ENCODE measurements at regions not wholly inside any gene's neighbourhood (a gene's known extent, or its start where the extent isn't known, plus 50 kb on each side); places are given as distances from the start of the nearest gene placed in this dataset.

DNA sequence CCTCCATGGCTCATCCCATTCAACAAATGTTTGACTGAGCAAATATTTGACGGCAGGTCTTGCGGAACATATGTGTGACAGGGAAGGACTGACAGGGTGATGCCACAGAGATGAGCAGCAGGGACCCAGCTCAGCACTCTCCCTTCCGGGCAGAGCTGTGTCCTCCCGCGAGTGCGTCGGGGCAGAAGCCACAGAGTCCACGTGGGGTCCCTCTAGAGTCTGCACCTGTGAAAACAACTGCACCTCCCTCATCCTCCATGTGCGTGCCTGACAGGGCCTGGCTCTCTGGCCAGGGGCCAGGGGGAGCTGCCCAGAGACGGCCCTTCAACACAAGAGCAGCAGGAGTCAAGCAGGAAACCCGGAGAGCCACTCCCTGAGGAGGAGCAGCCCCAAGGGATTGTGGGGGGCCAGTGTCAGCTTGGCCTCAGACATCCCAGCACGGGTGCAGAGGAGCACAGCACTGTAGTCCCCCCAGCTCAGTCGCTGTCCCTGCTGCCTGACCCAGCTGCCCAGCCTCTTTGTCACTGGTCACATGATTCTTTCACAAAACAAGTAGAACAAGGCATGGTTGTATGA lies 83.6 kb upstream of the TMEM72 start:
- Histone ChIP-seq H3K4me2 (no peak overlapping the region), H3K4me1 (ENCODE audit: insufficient read depth) (no peaks in the 10 kb centered on the region), H3K27me3 (no peaks in the 10 kb centered on the region), H3K9me3 (ENCODE audit: low read depth) (no peaks in the 10 kb centered on the region), H3K36me3 (replicated peaks; ENCODE audit: insufficient read depth, low read depth) (no peaks in the 10 kb centered on the region), H3K79me2 (no peaks in the 10 kb centered on the region), H3K27ac (no peak overlapping the region), H4K20me1 (ENCODE audit: insufficient read depth, poor library complexity, severe bottlenecking) (no peaks in the 10 kb centered on the region), H3K4me3 (no peak overlapping the region), H2AFZ (no peak overlapping the region), H3K9me2 (replicated peaks; ENCODE audit: insufficient read depth) (no peaks in the 10 kb centered on the region)
- WGBS (ENCODE audit: low lambda C conversion rate, missing lambda C conversion rate) = 88% methylated on average over 13 of the region's 13 CpGs
- DNase-seq (ENCODE audit: low spot score) = no peak
- no peak for TF ChIP-seq EZH2phosphoT487 (IDR thresholded peaks at IDR 0.05; ENCODE audit: low read depth, severe bottlenecking, unreplicated experiment)
- no peak for TF ChIP-seq EZH2 (IDR thresholded peaks at IDR 0.05; ENCODE audit: borderline replicate concordance)
- TF ChIP-seq, protein P1, sequence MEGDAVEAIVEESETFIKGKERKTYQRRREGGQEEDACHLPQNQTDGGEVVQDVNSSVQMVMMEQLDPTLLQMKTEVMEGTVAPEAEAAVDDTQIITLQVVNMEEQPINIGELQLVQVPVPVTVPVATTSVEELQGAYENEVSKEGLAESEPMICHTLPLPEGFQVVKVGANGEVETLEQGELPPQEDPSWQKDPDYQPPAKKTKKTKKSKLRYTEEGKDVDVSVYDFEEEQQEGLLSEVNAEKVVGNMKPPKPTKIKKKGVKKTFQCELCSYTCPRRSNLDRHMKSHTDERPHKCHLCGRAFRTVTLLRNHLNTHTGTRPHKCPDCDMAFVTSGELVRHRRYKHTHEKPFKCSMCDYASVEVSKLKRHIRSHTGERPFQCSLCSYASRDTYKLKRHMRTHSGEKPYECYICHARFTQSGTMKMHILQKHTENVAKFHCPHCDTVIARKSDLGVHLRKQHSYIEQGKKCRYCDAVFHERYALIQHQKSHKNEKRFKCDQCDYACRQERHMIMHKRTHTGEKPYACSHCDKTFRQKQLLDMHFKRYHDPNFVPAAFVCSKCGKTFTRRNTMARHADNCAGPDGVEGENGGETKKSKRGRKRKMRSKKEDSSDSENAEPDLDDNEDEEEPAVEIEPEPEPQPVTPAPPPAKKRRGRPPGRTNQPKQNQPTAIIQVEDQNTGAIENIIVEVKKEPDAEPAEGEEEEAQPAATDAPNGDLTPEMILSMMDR (IDR thresholded peaks at IDR 0.05; ENCODE audit: poor library complexity) = no peak

DNA sequence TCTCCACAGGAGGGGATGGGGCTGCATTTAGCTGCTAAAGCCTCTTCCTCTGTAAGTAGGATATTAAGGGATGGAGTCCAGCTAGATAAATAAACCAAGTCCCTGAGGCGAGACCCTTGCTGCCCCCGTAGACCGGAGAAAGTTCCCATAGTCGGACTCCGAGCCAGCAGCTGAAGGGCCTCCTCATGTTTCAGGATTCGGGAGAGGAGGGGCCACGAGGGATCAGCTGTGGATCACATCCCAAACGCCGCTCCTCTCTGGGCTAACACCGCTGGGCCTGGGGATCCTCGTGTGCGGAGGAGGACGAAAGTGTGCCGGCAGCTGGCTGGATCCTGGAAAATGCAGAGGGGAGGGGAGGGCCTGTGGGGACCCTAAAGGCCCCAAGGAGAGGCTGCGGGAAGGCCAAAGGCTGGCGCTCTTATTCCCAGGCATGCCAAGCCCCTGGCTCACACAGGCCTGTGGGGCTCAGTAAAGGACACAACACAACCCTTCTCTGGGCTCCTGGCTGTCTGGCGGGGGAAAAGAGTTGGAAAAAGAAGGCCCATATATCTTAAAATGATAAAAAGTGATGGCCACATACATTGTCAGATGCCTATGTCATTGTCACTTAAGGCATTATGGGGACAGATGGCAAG lies 82.5 kb upstream of the TMEM72 start:
- H3K9me2 ChIP-seq (replicated peaks; ENCODE audit: insufficient read depth) = no peaks in the 10 kb centered on the region
- H3K79me2 ChIP-seq = no peaks in the 10 kb centered on the region
- H3K9me3 ChIP-seq (ENCODE audit: low read depth) = no peaks in the 10 kb centered on the region
- 67% methylated on average over 16 of the region's 17 CpGs for WGBS (ENCODE audit: low lambda C conversion rate, missing lambda C conversion rate)
- no peak overlapping the region for H2AFZ ChIP-seq
- H3K4me2 ChIP-seq = no peak overlapping the region
- H3K36me3 ChIP-seq (replicated peaks; ENCODE audit: insufficient read depth, low read depth) = no peaks in the 10 kb centered on the region
- H3K4me1 ChIP-seq (ENCODE audit: insufficient read depth) = no peaks in the 10 kb centered on the region
- no peak overlapping the region for H3K4me3 ChIP-seq
- H4K20me1 ChIP-seq (ENCODE audit: insufficient read depth, poor library complexity, severe bottlenecking) = no peaks in the 10 kb centered on the region
- no peak overlapping the region for H3K27ac ChIP-seq
- no peaks in the 10 kb centered on the region for H3K27me3 ChIP-seq
- no peak for TF ChIP-seq EZH2phosphoT487 (IDR thresholded peaks at IDR 0.05; ENCODE audit: low read depth, severe bottlenecking, unreplicated experiment)
- TF ChIP-seq EZH2 (IDR thresholded peaks at IDR 0.05; ENCODE audit: borderline replicate concordance) = no peak
- TF ChIP-seq, protein P1 (IDR thresholded peaks at IDR 0.05; ENCODE audit: poor library complexity) = no peak
- DNase-seq (ENCODE audit: low spot score) = no peak

DNA sequence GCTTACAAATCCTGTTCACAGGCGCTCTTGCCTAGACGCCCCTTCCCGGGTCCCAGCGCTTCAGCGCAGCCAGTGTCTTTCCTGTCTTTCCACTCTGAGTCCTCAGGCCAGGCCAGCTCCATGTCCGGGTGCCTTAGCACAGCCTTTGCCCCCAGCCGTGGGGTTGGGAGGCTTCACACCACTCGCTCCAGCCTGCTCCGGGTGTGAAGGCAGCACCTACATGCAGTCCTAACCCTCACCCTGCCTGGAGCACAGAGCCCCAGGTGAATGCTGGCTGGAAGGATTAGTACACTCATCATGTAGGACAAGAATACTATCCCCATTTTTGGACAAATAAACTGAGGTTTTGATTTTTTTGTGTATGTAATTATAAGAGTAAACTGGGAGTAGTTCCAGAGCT lies 81.7 kb upstream of the TMEM72 start:
- Histone ChIP-seq H3K36me3 (replicated peaks; ENCODE audit: insufficient read depth, low read depth) (no peaks in the 10 kb centered on the region), H3K27ac (no peak overlapping the region), H3K79me2 (no peaks in the 10 kb centered on the region), H3K9me2 (replicated peaks; ENCODE audit: insufficient read depth) (no peaks in the 10 kb centered on the region), H3K4me3 (no peak overlapping the region), H3K27me3 (no peaks in the 10 kb centered on the region), H2AFZ (no peak overlapping the region), H3K4me2 (no peak overlapping the region), H3K4me1 (ENCODE audit: insufficient read depth) (no peaks in the 10 kb centered on the region), H4K20me1 (ENCODE audit: insufficient read depth, poor library complexity, severe bottlenecking) (no peaks in the 10 kb centered on the region), H3K9me3 (ENCODE audit: low read depth) (no peaks in the 10 kb centered on the region)
- TF ChIP-seq EZH2phosphoT487 (IDR thresholded peaks at IDR 0.05; ENCODE audit: low read depth, severe bottlenecking, unreplicated experiment) (no peak), EZH2 (IDR thresholded peaks at IDR 0.05; ENCODE audit: borderline replicate concordance) (no peak)
- TF ChIP-seq, protein P1 (IDR thresholded peaks at IDR 0.05; ENCODE audit: poor library complexity) = no peak
- no peak for DNase-seq (ENCODE audit: low spot score)
- WGBS (ENCODE audit: low lambda C conversion rate, missing lambda C conversion rate) = 93% methylated on average over 9 of the region's 9 CpGs

Measured in hepatocyte (in vitro differentiated cells).